ENCODE measurements at regions not wholly inside any gene's neighbourhood (a gene's known extent, or its start where the extent isn't known, plus 50 kb on each side); places are given as distances from the start of the nearest gene placed in this dataset.

DNA sequence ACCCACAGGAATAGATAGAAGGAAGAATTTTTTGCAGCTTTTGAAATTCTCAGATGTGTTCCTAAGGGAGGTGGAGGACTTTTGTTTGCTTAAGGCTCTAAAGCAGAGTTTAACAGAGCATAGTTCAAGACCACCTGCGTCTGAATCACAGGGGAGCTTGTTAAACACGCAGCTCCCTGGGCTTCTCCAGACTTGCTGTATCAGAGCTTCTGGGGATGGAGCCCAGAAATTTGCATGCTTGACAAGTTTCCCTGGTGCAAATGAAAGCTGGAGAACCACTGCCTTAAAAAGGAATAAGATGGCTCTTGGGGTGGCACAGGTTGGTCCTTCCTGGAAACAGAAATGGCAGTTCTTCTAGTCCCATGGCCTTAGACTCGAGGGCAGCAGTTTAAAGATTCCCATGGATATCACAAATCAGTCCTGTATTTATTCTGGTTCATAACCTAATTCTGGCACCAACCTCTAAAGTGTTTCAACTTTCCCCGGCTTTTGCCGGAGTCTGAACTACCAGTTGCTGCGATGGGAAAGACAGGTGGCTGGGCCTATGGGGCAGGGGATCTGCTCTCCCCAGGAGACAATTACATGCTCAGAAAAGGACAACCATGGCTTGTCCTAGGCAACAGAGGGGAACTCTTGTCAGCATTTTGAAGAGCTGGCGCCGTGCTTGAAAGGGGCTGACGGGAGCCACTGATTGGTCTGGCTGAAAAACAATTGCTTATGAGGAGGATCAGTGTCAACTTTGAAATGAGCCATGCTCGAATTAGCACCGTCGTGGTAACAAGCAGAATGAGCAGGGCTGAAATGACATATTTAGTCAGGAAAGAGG, 599.6 kb downstream of the CCDC171 start:
- Histone ChIP-seq H3K27me3 (ENCODE audit: control insufficient read depth in 1 of 2, insufficient read depth in 2 of 2, low read length in 2 of 2) (no peaks in the 10 kb centered on the region), H3K36me3 (ENCODE audit: control insufficient read depth in 2 of 2, insufficient read depth in 2 of 2, low read length in 1 of 2) (no peaks in the 10 kb centered on the region), H3K4me1 (ENCODE audit: control insufficient read depth in 2 of 2, insufficient read depth in 2 of 2, low read length in 1 of 2) (no peaks in the 10 kb centered on the region), H3K27ac (ENCODE audit: low read depth in 2 of 2, low read length in 1 of 2) (no peak overlapping the region), H3K9me3 (ENCODE audit: control insufficient read depth in 2 of 2, insufficient read depth in 1 of 2, low read depth in 1 of 2, low read length in 1 of 2) (no peaks in the 10 kb centered on the region), H3K4me3 (ENCODE audit: low read depth in 1 of 2, low read length in 2 of 2) (no peak overlapping the region)
- WGBS, 2 donors = 63 to 73% methylated on average over 12 of the region's 12 CpGs

DNA sequence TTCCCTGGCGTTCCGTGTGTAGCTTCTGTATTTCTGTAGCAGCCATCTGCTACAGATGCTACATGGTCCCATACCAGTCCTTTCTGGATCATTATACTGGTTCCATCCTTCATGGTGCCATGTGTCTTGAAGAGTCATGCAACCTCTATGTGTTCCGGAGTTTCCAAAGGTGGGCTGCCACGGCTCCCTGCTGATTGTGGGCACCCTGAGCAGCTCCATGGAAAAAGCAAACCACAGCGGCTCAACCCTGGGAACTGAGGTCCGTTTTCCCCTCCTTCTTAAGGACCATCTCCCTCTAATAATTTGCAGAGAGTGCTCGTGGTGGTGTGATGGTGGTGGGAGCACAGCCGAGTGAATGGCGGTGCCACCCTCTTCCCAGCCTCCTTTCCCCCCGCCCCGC, 600.4 kb downstream of the CCDC171 start:
- 90 to 94% methylated on average over 11 of the region's 11 CpGs for WGBS, 2 donors
- Histone ChIP-seq H3K9me3 (ENCODE audit: control insufficient read depth in 2 of 2, insufficient read depth in 1 of 2, low read depth in 1 of 2, low read length in 1 of 2) (no peaks in the 10 kb centered on the region), H3K4me1 (ENCODE audit: control insufficient read depth in 2 of 2, insufficient read depth in 2 of 2, low read length in 1 of 2) (no peaks in the 10 kb centered on the region), H3K27ac (ENCODE audit: low read depth in 2 of 2, low read length in 1 of 2) (no peak overlapping the region), H3K36me3 (ENCODE audit: control insufficient read depth in 2 of 2, insufficient read depth in 2 of 2, low read length in 1 of 2) (no peaks in the 10 kb centered on the region), H3K4me3 (ENCODE audit: low read depth in 1 of 2, low read length in 2 of 2) (no peak overlapping the region), H3K27me3 (ENCODE audit: control insufficient read depth in 1 of 2, insufficient read depth in 2 of 2, low read length in 2 of 2) (no peaks in the 10 kb centered on the region)

DNA sequence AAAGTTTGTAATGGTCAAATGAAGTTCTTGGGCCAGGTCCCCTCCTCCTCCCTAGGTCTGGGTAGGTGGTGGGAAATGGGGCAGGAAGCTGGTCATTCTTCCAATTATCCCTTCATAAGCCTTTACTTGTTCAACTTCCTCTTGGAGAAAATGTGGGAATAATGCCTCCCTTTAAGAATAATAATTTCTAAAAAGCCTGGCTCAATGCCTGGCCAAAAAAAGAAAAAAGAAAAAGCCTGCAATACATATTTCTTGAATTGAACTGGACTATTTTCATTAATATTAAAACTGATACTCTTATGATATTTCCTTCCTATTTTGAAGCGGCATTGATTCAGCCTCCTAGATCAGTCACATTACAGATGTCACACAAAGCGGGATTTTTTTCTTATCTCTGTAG, 600.9 kb downstream of the CCDC171 start:
- 93 to 95% methylated on average over 2 of the region's 2 CpGs for WGBS, 2 donors
- Histone ChIP-seq H3K27me3 (ENCODE audit: control insufficient read depth in 1 of 2, insufficient read depth in 2 of 2, low read length in 2 of 2) (no peaks in the 10 kb centered on the region), H3K9me3 (ENCODE audit: control insufficient read depth in 2 of 2, insufficient read depth in 1 of 2, low read depth in 1 of 2, low read length in 1 of 2) (no peaks in the 10 kb centered on the region), H3K4me1 (ENCODE audit: control insufficient read depth in 2 of 2, insufficient read depth in 2 of 2, low read length in 1 of 2) (no peaks in the 10 kb centered on the region), H3K27ac (ENCODE audit: low read depth in 2 of 2, low read length in 1 of 2) (no peak overlapping the region), H3K4me3 (ENCODE audit: low read depth in 1 of 2, low read length in 2 of 2) (no peak overlapping the region), H3K36me3 (ENCODE audit: control insufficient read depth in 2 of 2, insufficient read depth in 2 of 2, low read length in 1 of 2) (no peaks in the 10 kb centered on the region)

DNA sequence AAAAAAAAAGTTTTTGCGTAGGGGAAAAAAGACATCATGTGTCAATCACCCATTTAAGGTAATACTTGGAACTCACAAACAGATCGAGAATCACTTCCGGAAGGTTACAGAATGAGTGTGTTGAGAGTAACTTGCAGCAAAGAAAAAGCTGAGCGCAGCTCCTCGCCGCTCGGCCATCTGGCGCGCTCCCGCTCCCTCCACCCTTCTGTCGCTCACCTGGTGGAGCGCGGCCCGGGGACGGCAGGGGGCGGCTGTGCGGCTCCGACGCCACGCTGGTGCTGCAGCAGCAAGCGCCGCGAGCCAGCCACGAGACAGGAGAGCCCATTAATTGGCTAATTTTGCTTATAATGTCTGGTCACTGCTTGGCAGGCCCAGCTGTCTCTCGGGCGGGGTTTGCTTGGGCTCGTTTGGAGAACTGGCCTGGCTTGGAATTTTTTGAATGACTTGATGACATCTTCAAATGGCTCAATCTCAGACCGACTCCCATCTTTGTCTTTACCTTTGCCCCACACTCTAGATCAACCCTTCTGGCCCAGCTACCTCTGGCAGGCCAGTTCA, 601.8 kb downstream of the CCDC171 start:
- H3K4me1 ChIP-seq (ENCODE audit: control insufficient read depth in 2 of 2, insufficient read depth in 2 of 2, low read length in 1 of 2) = no peaks in the 10 kb centered on the region
- H3K9me3 ChIP-seq (ENCODE audit: control insufficient read depth in 2 of 2, insufficient read depth in 1 of 2, low read depth in 1 of 2, low read length in 1 of 2) = no peaks in the 10 kb centered on the region
- no peaks in the 10 kb centered on the region for H3K27me3 ChIP-seq (ENCODE audit: control insufficient read depth in 1 of 2, insufficient read depth in 2 of 2, low read length in 2 of 2)
- no peak overlapping the region for H3K4me3 ChIP-seq (ENCODE audit: low read depth in 1 of 2, low read length in 2 of 2)
- no peaks in the 10 kb centered on the region for H3K36me3 ChIP-seq (ENCODE audit: control insufficient read depth in 2 of 2, insufficient read depth in 2 of 2, low read length in 1 of 2)
- no peak overlapping the region for H3K27ac ChIP-seq (ENCODE audit: low read depth in 2 of 2, low read length in 1 of 2)
- WGBS, 2 donors = 13 to 28% methylated on average over 28 of the region's 28 CpGs

DNA sequence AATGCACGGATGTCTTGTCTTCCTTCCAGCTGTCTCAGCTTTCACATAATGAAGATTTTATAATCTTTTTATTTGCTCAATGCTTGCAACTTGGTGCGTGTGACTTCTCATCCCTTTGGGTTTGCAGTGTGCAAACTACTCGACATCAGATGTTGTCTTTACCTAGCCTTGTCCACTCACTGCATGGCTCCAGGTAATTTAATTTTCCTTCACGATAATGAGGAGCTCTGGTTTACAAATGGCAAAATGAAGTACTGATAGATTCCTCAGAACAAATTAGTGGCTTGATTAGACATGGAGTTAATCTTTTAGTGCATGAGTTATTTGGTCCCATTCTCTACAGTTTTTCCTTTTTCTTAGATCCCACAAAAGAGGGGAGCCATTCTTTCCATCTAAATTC, 603.0 kb downstream of the CCDC171 start:
- Histone ChIP-seq H3K27me3 (ENCODE audit: control insufficient read depth in 1 of 2, insufficient read depth in 2 of 2, low read length in 2 of 2) (no peaks in the 10 kb centered on the region), H3K9me3 (ENCODE audit: control insufficient read depth in 2 of 2, insufficient read depth in 1 of 2, low read depth in 1 of 2, low read length in 1 of 2) (no peaks in the 10 kb centered on the region), H3K27ac (ENCODE audit: low read depth in 2 of 2, low read length in 1 of 2) (no peak overlapping the region), H3K36me3 (ENCODE audit: control insufficient read depth in 2 of 2, insufficient read depth in 2 of 2, low read length in 1 of 2) (no peaks in the 10 kb centered on the region), H3K4me1 (ENCODE audit: control insufficient read depth in 2 of 2, insufficient read depth in 2 of 2, low read length in 1 of 2) (no peaks in the 10 kb centered on the region), H3K4me3 (ENCODE audit: low read depth in 1 of 2, low read length in 2 of 2) (no peak overlapping the region)
- WGBS, 2 donors = 92% methylated on average over 4 of the region's 4 CpGs

DNA sequence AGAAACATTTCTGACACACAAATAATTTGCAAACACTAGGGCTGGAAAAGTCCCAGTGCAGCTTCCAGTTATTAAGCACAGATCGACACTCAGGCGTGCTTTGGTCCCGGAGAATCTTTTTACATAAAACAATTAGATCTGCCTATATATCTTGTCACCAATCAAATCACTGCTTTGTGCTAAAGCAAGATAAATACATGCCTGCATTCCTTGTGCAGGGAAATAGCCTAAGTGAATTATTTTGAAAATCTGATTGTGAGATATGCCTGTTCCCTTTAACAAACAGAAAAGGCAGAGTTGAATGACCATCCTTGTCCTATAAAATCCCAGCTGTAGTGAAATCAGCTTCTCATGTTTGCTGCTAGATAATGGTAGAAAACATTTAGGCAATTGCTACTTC, 604.4 kb downstream of the CCDC171 start:
- H3K9me3 ChIP-seq (ENCODE audit: control insufficient read depth in 2 of 2, insufficient read depth in 1 of 2, low read depth in 1 of 2, low read length in 1 of 2) = no peaks in the 10 kb centered on the region
- no peak overlapping the region for H3K27ac ChIP-seq (ENCODE audit: low read depth in 2 of 2, low read length in 1 of 2)
- H3K27me3 ChIP-seq (ENCODE audit: control insufficient read depth in 1 of 2, insufficient read depth in 2 of 2, low read length in 2 of 2) = no peaks in the 10 kb centered on the region
- H3K4me1 ChIP-seq (ENCODE audit: control insufficient read depth in 2 of 2, insufficient read depth in 2 of 2, low read length in 1 of 2) = no peaks in the 10 kb centered on the region
- 90 to 91% methylated on average over 3 of the region's 3 CpGs for WGBS, 2 donors
- H3K4me3 ChIP-seq (ENCODE audit: low read depth in 1 of 2, low read length in 2 of 2) = no peak overlapping the region
- no peaks in the 10 kb centered on the region for H3K36me3 ChIP-seq (ENCODE audit: control insufficient read depth in 2 of 2, insufficient read depth in 2 of 2, low read length in 1 of 2)

DNA sequence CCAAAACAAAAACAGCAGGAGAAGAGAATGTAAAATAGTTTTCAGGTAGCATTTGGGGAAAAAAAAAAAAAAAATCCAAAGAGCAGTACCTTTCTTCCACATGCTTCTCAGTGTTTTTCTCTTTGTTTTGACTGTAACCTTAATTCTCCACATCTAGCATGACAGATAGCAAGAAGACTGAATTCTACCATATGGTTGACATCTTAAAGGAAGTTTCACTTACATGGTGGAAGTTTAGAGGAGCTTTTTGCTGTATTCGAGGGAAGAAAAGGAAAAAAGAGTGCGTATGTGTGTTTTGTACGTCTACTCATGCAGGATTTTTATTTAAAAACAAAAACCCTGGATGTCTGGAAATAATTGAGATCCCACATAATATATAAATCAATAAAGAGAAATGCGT, 604.8 kb downstream of the CCDC171 start:
- no peak overlapping the region for H3K27ac ChIP-seq (ENCODE audit: low read depth in 2 of 2, low read length in 1 of 2)
- H3K4me3 ChIP-seq (ENCODE audit: low read depth in 1 of 2, low read length in 2 of 2) = no peak overlapping the region
- H3K27me3 ChIP-seq (ENCODE audit: control insufficient read depth in 1 of 2, insufficient read depth in 2 of 2, low read length in 2 of 2) = no peaks in the 10 kb centered on the region
- H3K36me3 ChIP-seq (ENCODE audit: control insufficient read depth in 2 of 2, insufficient read depth in 2 of 2, low read length in 1 of 2) = no peaks in the 10 kb centered on the region
- H3K4me1 ChIP-seq (ENCODE audit: control insufficient read depth in 2 of 2, insufficient read depth in 2 of 2, low read length in 1 of 2) = no peaks in the 10 kb centered on the region
- no peaks in the 10 kb centered on the region for H3K9me3 ChIP-seq (ENCODE audit: control insufficient read depth in 2 of 2, insufficient read depth in 1 of 2, low read depth in 1 of 2, low read length in 1 of 2)
- WGBS, 2 donors = 93 to 94% methylated on average over 4 of the region's 4 CpGs

DNA sequence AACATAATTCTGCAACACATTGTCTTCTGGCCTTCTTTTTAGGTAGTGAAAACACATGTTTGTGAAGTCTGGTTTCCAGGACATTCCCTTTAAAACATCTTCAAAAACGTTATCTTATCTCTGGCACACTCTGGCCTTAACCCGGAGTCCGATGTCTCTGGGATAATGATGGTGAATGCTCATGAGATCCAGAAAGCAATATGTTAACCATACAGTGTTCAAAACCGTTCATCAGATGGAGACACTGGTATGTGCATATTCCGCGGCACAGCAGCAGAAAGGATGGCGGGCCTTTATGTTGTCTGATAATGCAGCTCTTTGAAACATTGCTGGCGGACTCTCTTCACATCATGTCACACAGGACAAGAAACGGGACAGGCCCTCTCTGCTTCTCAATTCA, 605.2 kb downstream of the CCDC171 start:
- WGBS, 2 donors = 83 to 84% methylated on average over 9 of the region's 9 CpGs
- Histone ChIP-seq H3K4me1 (ENCODE audit: control insufficient read depth in 2 of 2, insufficient read depth in 2 of 2, low read length in 1 of 2) (no peaks in the 10 kb centered on the region), H3K27me3 (ENCODE audit: control insufficient read depth in 1 of 2, insufficient read depth in 2 of 2, low read length in 2 of 2) (no peaks in the 10 kb centered on the region), H3K27ac (ENCODE audit: low read depth in 2 of 2, low read length in 1 of 2) (no peak overlapping the region), H3K4me3 (ENCODE audit: low read depth in 1 of 2, low read length in 2 of 2) (no peak overlapping the region), H3K9me3 (ENCODE audit: control insufficient read depth in 2 of 2, insufficient read depth in 1 of 2, low read depth in 1 of 2, low read length in 1 of 2) (no peaks in the 10 kb centered on the region), H3K36me3 (ENCODE audit: control insufficient read depth in 2 of 2, insufficient read depth in 2 of 2, low read length in 1 of 2) (no peaks in the 10 kb centered on the region)

DNA sequence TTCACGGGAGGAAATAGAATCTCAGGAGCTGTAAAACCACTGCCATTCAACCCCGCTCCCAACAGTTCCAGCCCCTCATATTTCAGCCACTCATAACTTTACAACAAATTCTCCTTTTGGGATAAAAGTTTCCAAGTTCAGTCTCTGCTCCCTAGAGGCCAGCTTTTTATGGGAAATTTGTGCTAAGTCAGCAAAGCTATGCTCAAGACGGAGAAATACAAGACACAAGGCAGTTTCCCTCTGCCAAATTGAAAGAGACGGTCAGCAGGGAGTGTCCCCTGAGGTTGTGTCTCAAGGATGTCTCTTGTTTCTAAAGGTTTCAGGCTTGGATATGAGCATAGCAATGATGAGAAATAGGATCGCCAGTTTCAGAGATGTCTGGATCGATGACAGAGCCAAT, 608.6 kb downstream of the CCDC171 start:
- H3K4me3 ChIP-seq (ENCODE audit: low read depth in 1 of 2, low read length in 2 of 2) = no peak overlapping the region
- H3K27ac ChIP-seq (ENCODE audit: low read depth in 2 of 2, low read length in 1 of 2) = no peak overlapping the region
- no peaks in the 10 kb centered on the region for H3K36me3 ChIP-seq (ENCODE audit: control insufficient read depth in 2 of 2, insufficient read depth in 2 of 2, low read length in 1 of 2)
- WGBS, 2 donors = 87% methylated on average over 6 of the region's 6 CpGs
- H3K9me3 ChIP-seq (ENCODE audit: control insufficient read depth in 2 of 2, insufficient read depth in 1 of 2, low read depth in 1 of 2, low read length in 1 of 2) = no peaks in the 10 kb centered on the region
- H3K4me1 ChIP-seq (ENCODE audit: control insufficient read depth in 2 of 2, insufficient read depth in 2 of 2, low read length in 1 of 2) = no peaks in the 10 kb centered on the region
- H3K27me3 ChIP-seq (ENCODE audit: control insufficient read depth in 1 of 2, insufficient read depth in 2 of 2, low read length in 2 of 2) = no peaks in the 10 kb centered on the region

DNA sequence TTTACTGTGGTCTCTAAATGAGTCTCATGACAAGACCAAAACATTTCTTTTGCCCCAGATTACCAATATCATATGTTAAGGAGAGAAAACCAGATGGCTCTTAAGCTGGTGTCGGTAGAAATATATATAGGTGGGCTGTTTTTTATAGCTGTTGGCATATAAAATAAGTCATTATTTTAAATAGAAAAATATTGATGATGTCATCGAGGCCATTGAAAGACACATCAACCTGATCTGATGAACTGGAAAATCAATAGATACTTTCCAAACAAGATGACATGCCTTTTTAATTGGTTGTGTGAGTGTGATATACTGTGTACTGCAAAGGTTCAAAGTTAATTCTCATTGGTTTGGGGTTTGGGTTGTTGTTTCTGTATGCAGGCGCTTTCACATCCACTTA, 617.3 kb downstream of the CCDC171 start:
- no peaks in the 10 kb centered on the region for H3K9me3 ChIP-seq (ENCODE audit: control insufficient read depth in 2 of 2, insufficient read depth in 1 of 2, low read depth in 1 of 2, low read length in 1 of 2)
- no peak overlapping the region for H3K27ac ChIP-seq (ENCODE audit: low read depth in 2 of 2, low read length in 1 of 2)
- no peaks in the 10 kb centered on the region for H3K36me3 ChIP-seq (ENCODE audit: control insufficient read depth in 2 of 2, insufficient read depth in 2 of 2, low read length in 1 of 2)
- H3K4me3 ChIP-seq (ENCODE audit: low read depth in 1 of 2, low read length in 2 of 2) = no peak overlapping the region
- H3K4me1 ChIP-seq (ENCODE audit: control insufficient read depth in 2 of 2, insufficient read depth in 2 of 2, low read length in 1 of 2) = peaks cover 0 to 3% of the 10 kb centered on the region in 2 donors
- 85 to 96% methylated on average over 3 of the region's 3 CpGs for WGBS, 2 donors
- no peaks in the 10 kb centered on the region for H3K27me3 ChIP-seq (ENCODE audit: control insufficient read depth in 1 of 2, insufficient read depth in 2 of 2, low read length in 2 of 2)
